HepG2 (cell line): ENCODE measurements at regions not wholly inside any gene's neighbourhood (a gene's known extent, or its start where the extent isn't known, plus 50 kb on each side); places are given as distances from the start of the nearest gene placed in this dataset.

Source experiments
- ATAC-seq: fragments of 200-7000 bp; cut with Tn5 transposase; 3 replicates; pipeline ENCODE4 v1.9.1; 2020; ENCODE audit warnings: mild to moderate bottlenecking, moderate library complexity
- BruUV-seq: library from RNA; stranded (reverse); fragments of 400-500 nt; replicated peaks from 2 replicates; lab custom pipeline; 2021; lab: Mats Ljungman, UMichigan
- CTCF ChIA-PET: fragments of 300-600 bp; formaldehyde crosslinking; extraction: SDS; loops from one replicate; lab custom pipeline; 2021; ENCODE audit warnings: low total read pairs, inconsistent platforms, low intra/inter-chr PET ratio; lab: Yijun Ruan, JAX
- POLR2A ChIA-PET: fragments of 350-600 bp; sonication (Branson Sonifier 250); formaldehyde crosslinking; loops from one replicate; lab custom pipeline; 2020; ENCODE audit warnings: antibody characterized with exemption, inconsistent platforms; lab: Yijun Ruan, JAX
- DNase-seq: peaks from one replicate; pipeline ENCODE4 v3.0.0-alpha.2; 2015; ENCODE audit warnings: low spot score
- FAIRE-seq: peaks from 3 replicates; lab custom pipeline; 2011; peaks lifted over from hg19 to GRCh38; lab: Jason Lieb, UNC
- H2AFZ ChIP-seq: one replicate; pipeline ENCODE4 v1.6.1; 2011; ENCODE audit warnings: low read length, inconsistent platforms
- H3K27ac ChIP-seq: fragments of 300-600 bp; 3 replicates; pipeline ENCODE4 v1.8.0; 2011; ENCODE audit warnings: mixed run types, mild to moderate bottlenecking, mixed read lengths, low read length, inconsistent platforms; ENCODE audit not compliant: insufficient read depth; ENCODE audit errors: extremely low read length
- H3K27me3 ChIP-seq, 2 experiments: fragments of 200-600 bp in 1 of 2; 2 replicates in 1 of 2; 3 replicates in 1 of 2; pipeline versions ENCODE4 v1.6.0 to v1.8.0; 2011; ENCODE audit warnings: low read length in 2 of 2, mild to moderate bottlenecking in 2 of 2, moderate library complexity in 2 of 2, inconsistent platforms in 1 of 2; ENCODE audit not compliant: insufficient read depth in 2 of 2, control insufficient read depth in 1 of 2
- H3K36me3 ChIP-seq, 2 experiments: fragments of 200-600 bp in 1 of 2; replicated peaks in 1 of 2; 2 replicates in 1 of 2; 3 replicates in 1 of 2; pipeline versions ENCODE4 v1.5.1 to v1.8.0; 2011; ENCODE audit warnings: low read length in 2 of 2, inconsistent platforms in 1 of 2; ENCODE audit not compliant: insufficient read depth in 2 of 2, control insufficient read depth in 1 of 2
- H3K4me1 ChIP-seq: 2 replicates; pipeline ENCODE4 v1.5.1; 2012; ENCODE audit warnings: low read length, inconsistent platforms; ENCODE audit not compliant: insufficient read depth
- H3K4me2 ChIP-seq: 2 replicates; pipeline ENCODE4 v1.6.0; 2011; ENCODE audit warnings: low read depth, low read length, inconsistent platforms
- H3K4me3 ChIP-seq, 3 experiments: fragments of 200-600 bp in 1 of 3; sonication (generic), shearing (Covaris generic) in 1 of 3; replicated peaks in 1 of 3; 2 replicates each; pipeline ENCODE4 v1.5.1; 2011 to 2016; ENCODE audit warnings: low read length in 3 of 3, inconsistent platforms in 2 of 3, low read depth in 2 of 3, mild to moderate bottlenecking in 2 of 3, control low read depth in 1 of 3, mixed read lengths in 1 of 3; ENCODE audit not compliant: insufficient read depth in 1 of 3
- H3K79me2 ChIP-seq: one replicate; pipeline ENCODE4 v1.6.1; 2011; ENCODE audit warnings: low read length, inconsistent platforms; ENCODE audit not compliant: insufficient read depth
- H3K9ac ChIP-seq: 2 replicates; pipeline ENCODE4 v1.6.0; 2011; ENCODE audit warnings: mild to moderate bottlenecking, low read depth, low read length, inconsistent platforms; ENCODE audit not compliant: insufficient read depth
- H3K9me3 ChIP-seq: 2 replicates; pipeline ENCODE4 v1.5.1; 2012; ENCODE audit warnings: mild to moderate bottlenecking, low read length
- H4K20me1 ChIP-seq: 2 replicates; pipeline ENCODE4 v1.6.0; 2011; ENCODE audit warnings: inconsistent platforms, mild to moderate bottlenecking, low read length, moderate library complexity; ENCODE audit not compliant: insufficient read depth
- JUND ChIP-seq: sonication (generic); formaldehyde crosslinking; IDR thresholded peaks from 2 replicates; pipeline ENCODE4 v1.8.0; 2022; ENCODE audit warnings: mild to moderate bottlenecking, missing genetic modification reagents
- KDM5A ChIP-seq: fragments of 200-600 bp; sonication (generic); IDR thresholded peaks from 2 replicates; pipeline ENCODE4 v1.7.0; 2018; ENCODE audit warnings: antibody characterized with exemption, mild to moderate bottlenecking, low read length, borderline replicate concordance
- MAFG ChIP-seq: sonication (generic); formaldehyde crosslinking; IDR thresholded peaks from 2 replicates; pipeline ENCODE4 v1.5.1; 2020; ENCODE audit warnings: mild to moderate bottlenecking, missing genetic modification reagents
- NKX3-1 ChIP-seq: sonication (generic); formaldehyde crosslinking; IDR thresholded peaks from 2 replicates; pipeline ENCODE4 v1.5.0; 2020; ENCODE audit warnings: missing genetic modification reagents
- ZBTB1 ChIP-seq: sonication (generic); formaldehyde crosslinking; IDR thresholded peaks from 2 replicates; pipeline ENCODE4 v1.4.0; 2020; ENCODE audit warnings: missing genetic modification reagents, borderline replicate concordance
- ZFP36L1 ChIP-seq: sonication (generic); formaldehyde crosslinking; IDR thresholded peaks from 2 replicates; pipeline ENCODE4 v1.8.0; 2022; ENCODE audit warnings: mild to moderate bottlenecking, missing genetic modification reagents, moderate library complexity
- ZNF619 ChIP-seq: sonication (generic); formaldehyde crosslinking; IDR thresholded peaks from 2 replicates; pipeline ENCODE4 v1.4.0; 2020; ENCODE audit warnings: mild to moderate bottlenecking, missing genetic modification reagents
- WGBS: methylation state at CpG from one replicate; pipeline ENCODE4 v1.1.6; 2017; ENCODE audit warnings: low lambda C conversion rate; 5-methylcytosine and 5-hydroxymethylcytosine counted together
- in situ Hi-C: cut with HindIII; loops from 2 replicates; pipeline ENCODE4 v1.10.0; 2017; ENCODE audit warnings: low pct_unique_long_range_greater_than_20kb; ENCODE audit not compliant: extremely low pct_ligation_motif_present
- intact Hi-C: fragments of 100-400 bp; cut with micrococcal nuclease; formaldehyde crosslinking; loops from one replicate; pipeline ENCODE4 v1.10.0; 2022; ENCODE audit not compliant: unreplicated experiment
- TF ChIP-seq, protein P1 (sequence below): sonication (generic); formaldehyde crosslinking; IDR thresholded peaks from 2 replicates; pipeline ENCODE4 v1.5.1; 2020; ENCODE audit warnings: missing genetic modification reagents, mild to moderate bottlenecking, borderline replicate concordance
- TF ChIP-seq, protein P2 (sequence below): sonication (generic); formaldehyde crosslinking; IDR thresholded peaks from 2 replicates; pipeline ENCODE4 v1.5.0; 2020; ENCODE audit warnings: mild to moderate bottlenecking, missing genetic modification reagents, borderline replicate concordance

DNA sequence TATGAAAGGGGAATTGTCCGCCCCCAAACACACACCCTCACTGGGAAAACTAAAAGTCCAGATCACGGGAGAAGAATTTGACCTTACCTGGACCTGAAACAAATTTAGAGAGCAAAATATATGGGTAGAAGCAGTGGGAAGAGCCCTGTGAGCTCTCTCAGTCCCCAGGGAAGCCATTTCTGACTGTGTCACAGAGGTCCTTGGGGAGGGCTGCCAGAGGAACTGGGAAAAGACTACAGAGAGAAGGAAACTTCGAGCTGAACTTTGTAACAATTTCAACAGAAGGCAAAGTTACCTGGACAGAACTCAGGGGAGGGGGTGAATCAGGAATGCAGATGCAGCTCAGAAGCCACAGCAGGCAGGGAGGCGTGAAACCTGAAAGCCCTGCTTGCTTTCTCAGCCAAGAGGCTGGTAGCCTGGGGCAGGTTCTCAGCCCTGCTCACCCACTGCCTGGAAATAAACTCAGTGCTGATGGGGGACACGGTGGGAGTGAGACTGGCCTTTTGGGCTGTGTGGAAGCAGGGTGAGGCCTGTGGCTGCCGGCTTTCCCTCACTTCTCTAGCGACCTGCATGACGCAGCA is 163.8 kb downstream of the TMEM200A start:
- H3K27ac ChIP-seq, result no peak overlapping the region
- H4K20me1 ChIP-seq, result no peaks in the 10 kb centered on the region
- no peaks in the 10 kb centered on the region for H3K9me3 ChIP-seq
- H3K9ac ChIP-seq, result no peak overlapping the region
- in situ Hi-C loops (no loop called here), intact Hi-C loops (no loop called here)
- ATAC-seq (no peak), DNase-seq (no peak), FAIRE-seq (no peak)
- TF ChIP-seq JUND (CRISPR knock-in tag) (no peak), NKX3-1 (no peak), KDM5A (no peak), ZFP36L1 (CRISPR knock-in tag) (no peak), ZNF619 (CRISPR knock-in tag) (no peak), ZBTB1 (no peak), MAFG (CRISPR knock-in tag) (no peak)
- TF ChIP-seq, protein P1, sequence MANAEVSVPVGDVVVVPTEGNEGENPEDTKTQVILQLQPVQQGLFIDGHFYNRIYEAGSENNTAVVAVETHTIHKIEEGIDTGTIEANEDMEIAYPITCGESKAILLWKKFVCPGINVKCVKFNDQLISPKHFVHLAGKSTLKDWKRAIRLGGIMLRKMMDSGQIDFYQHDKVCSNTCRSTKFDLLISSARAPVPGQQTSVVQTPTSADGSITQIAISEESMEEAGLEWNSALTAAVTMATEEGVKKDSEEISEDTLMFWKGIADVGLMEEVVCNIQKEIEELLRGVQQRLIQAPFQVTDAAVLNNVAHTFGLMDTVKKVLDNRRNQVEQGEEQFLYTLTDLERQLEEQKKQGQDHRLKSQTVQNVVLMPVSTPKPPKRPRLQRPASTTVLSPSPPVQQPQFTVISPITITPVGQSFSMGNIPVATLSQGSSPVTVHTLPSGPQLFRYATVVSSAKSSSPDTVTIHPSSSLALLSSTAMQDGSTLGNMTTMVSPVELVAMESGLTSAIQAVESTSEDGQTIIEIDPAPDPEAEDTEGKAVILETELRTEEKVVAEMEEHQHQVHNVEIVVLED (CRISPR knock-in tag), result no peak
- TF ChIP-seq, protein P2, sequence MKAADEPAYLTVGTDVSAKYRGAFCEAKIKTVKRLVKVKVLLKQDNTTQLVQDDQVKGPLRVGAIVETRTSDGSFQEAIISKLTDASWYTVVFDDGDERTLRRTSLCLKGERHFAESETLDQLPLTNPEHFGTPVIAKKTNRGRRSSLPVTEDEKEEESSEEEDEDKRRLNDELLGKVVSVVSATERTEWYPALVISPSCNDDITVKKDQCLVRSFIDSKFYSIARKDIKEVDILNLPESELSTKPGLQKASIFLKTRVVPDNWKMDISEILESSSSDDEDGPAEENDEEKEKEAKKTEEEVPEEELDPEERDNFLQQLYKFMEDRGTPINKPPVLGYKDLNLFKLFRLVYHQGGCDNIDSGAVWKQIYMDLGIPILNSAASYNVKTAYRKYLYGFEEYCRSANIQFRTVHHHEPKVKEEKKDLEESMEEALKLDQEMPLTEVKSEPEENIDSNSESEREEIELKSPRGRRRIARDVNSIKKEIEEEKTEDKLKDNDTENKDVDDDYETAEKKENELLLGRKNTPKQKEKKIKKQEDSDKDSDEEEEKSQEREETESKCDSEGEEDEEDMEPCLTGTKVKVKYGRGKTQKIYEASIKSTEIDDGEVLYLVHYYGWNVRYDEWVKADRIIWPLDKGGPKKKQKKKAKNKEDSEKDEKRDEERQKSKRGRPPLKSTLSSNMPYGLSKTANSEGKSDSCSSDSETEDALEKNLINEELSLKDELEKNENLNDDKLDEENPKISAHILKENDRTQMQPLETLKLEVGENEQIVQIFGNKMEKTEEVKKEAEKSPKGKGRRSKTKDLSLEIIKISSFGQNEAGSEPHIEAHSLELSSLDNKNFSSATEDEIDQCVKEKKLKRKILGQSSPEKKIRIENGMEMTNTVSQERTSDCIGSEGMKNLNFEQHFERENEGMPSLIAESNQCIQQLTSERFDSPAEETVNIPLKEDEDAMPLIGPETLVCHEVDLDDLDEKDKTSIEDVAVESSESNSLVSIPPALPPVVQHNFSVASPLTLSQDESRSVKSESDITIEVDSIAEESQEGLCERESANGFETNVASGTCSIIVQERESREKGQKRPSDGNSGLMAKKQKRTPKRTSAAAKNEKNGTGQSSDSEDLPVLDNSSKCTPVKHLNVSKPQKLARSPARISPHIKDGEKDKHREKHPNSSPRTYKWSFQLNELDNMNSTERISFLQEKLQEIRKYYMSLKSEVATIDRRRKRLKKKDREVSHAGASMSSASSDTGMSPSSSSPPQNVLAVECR (CRISPR knock-in tag), result no peak
- POLR2A ChIA-PET, result no interaction called here
- BruUV-seq, result no TSS peak
- no peaks in the 10 kb centered on the region; a peak in 1 of 5 replicates for H3K27me3 ChIP-seq
- no peak overlapping the region for H2AFZ ChIP-seq
- no peaks in the 10 kb centered on the region for H3K79me2 ChIP-seq
- no peaks in the 10 kb centered on the region for H3K4me1 ChIP-seq
- H3K4me3 ChIP-seq, result no peak overlapping the region
- WGBS, result 32% methylated on average over 8 of the region's 8 CpGs
- H3K36me3 ChIP-seq, result no peaks in the 10 kb centered on the region
- no peak overlapping the region for H3K4me2 ChIP-seq
- CTCF ChIA-PET, result no interaction called here
